GM12873 (cell line): ENCODE measurements at regions not wholly inside any gene's neighbourhood (a gene's known extent, or its start where the extent isn't known, plus 50 kb on each side); places are given as distances from the start of the nearest gene placed in this dataset.

ENCODE experiments used
- TF ChIP-seq, protein P1 (sequence below): IDR thresholded peaks from 2 replicates; pipeline ENCODE4 v1.5.1; 2012; ENCODE audit warnings: low read depth, mild to moderate bottlenecking, moderate library complexity, low read length, control low read depth; ENCODE audit not compliant: insufficient read depth; ENCODE audit errors: missing control alignments

DNA sequence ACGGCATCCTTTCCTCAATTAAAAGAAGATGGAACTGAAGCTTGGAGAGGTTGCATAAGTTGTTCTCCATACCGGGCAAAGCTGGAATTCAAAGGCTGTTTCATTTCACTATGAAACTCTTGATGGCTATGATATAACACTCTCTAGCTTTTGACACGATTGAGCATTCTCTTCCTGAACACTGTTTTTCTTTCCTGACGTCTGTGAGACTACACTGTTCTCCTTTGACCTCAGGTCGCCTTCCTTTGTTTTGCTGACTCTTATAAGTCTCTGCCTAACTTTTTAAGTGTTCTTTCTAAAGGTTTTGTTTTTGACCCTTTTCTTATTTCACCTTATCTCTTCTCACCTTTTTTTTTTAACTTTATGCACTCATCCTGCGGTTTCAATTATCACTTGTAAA, 261.8 kb upstream of the LINC00305 start:
- TF ChIP-seq, protein P1, sequence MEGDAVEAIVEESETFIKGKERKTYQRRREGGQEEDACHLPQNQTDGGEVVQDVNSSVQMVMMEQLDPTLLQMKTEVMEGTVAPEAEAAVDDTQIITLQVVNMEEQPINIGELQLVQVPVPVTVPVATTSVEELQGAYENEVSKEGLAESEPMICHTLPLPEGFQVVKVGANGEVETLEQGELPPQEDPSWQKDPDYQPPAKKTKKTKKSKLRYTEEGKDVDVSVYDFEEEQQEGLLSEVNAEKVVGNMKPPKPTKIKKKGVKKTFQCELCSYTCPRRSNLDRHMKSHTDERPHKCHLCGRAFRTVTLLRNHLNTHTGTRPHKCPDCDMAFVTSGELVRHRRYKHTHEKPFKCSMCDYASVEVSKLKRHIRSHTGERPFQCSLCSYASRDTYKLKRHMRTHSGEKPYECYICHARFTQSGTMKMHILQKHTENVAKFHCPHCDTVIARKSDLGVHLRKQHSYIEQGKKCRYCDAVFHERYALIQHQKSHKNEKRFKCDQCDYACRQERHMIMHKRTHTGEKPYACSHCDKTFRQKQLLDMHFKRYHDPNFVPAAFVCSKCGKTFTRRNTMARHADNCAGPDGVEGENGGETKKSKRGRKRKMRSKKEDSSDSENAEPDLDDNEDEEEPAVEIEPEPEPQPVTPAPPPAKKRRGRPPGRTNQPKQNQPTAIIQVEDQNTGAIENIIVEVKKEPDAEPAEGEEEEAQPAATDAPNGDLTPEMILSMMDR: no peak

DNA sequence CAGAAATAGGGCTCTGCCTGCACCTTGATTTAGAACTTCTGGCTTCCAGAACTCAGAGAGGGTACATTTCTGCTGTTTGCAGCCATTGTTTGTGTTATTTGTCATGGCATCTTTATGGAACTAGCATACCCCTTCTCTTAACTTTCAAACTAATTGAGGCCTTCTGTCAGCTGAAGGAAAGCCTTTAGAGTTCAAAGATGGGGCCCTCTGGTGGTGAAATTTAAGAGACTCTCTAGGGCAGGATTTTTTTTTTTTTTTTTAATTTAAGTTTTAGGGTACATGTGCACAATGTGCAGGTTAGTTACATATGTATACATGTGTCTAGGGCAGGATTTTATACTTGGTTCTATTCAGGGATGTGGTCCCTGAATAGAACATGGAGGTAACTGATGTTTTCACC, 260.6 kb upstream of the LINC00305 start:
- TF ChIP-seq, protein P1: peak; percentile 39

DNA sequence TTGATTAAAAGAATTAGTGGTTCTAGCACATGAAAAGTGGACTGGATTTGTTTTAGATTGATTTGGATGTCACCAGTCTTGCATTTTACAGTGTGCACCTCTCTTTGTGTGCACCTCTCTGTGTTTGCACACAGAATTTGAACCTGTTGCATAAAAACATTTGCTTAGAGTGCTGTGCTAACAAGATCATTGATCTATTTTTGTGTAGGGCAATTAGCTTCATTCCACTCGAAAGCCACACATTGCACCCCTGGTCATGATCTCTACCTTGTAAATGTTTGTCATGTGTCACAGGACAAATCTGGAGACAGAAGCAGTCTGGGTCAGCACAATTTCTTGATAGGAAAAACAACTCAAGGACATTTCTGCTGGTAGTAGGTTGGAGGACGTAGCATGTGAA, 258.7 kb upstream of the LINC00305 start:
- TF ChIP-seq, protein P1: no peak

DNA sequence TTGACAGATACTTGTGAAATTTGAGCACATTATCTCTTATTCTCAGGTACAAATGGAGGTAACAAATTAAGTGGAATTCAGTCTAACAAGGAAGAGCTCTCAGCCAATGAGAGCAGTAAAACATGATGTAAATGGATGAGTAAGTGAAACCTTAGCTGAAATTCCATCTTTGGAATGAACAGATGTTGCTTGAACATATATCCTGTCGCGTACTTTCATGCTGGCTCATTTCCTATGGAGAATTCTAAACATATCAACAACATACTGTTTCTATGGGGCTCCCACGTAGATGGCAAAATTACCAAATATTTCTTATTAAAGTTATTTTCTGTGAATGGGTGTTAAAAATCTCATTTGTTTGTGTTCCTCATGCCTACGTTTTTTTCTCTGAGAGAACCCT, 256.3 kb upstream of the LINC00305 start:
- TF ChIP-seq, protein P1: no peak

DNA sequence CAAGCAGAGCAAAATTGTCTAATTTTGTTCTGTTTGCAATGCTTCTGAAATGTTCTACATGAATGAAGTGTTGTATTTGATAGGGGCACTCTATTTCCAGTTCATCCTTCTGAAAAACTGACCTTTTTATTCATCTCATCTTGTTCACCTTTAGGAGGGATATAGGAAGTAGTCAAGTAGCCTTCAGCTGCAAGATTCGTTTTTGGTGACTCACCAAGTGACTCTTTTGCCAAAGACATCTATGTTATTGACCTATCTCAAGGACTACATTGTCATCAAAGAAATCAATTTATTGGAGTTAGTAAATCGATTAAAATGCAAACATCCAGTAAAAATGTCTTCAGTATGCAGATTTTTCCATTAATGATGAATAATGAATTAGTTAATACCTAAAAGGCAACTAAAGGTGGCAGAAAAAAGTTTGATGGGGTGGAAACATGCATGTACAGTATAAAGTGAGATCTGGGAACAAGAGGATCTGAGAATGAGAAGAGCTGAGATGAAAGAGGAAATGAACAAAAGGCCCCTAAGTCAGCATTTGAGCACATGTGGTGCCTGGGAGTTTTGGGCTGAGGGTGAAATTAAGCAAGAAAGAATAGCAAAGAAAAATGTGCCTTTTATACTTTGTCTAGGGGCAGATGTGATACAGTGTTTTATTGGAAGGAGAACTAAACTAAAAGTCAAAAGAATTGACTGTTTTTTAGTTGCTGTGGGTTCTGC, 255.1 kb upstream of the LINC00305 start:
- TF ChIP-seq, protein P1: no peak

DNA sequence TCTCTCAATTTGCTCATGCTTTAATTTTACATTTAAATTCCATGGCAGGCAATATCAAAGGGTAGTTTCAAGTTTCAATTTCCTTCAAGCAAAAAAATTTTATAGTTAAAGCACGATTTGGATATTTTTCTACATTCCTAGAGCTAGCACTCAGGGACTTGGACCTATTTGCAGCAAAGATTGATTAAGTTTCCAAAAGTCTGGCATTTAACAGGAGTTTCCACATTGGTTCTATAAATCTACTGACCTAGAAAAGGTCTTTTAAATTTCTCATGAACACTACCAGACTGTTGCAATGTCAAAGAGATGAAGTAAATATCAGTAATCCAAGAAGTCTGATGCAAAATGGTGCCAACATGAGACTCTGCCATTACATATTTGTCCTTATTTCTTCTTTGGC, 253.7 kb upstream of the LINC00305 start:
- TF ChIP-seq, protein P1: no peak

DNA sequence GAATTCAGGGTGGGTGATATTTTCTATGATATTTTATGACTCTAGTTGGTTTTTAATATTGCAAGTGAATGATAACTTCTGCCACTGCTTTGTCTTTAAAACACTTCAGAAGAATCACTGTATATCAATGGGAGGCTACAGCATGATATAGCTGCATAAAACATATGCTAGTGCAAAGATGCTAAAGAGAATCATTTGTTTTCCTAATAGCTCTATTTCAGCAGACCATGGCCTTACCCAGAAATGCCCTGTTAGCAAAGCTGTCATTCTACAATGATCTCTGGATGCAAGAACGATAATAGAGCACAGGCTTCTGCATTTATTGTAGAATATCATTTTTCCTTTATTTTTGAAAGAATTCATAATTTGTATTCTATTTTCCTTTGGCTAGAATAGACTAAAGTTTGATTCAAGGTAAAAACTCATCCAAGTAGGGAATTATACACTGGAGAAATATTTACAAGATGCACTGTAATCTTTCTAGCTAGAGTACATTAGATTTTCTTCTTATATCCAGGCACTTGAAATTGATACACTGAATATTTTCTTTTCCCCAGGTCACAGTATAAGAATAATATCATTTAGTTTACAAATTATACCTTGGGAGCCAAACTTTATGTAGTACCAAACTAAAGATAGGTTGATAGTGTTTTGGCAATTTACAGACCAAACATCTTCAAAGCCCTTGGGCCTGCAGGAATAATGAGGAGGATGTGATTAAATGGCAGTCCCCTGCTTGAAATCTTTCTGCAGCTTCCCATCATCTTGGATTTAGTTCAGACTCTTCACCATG, 252.6 kb upstream of the LINC00305 start:
- TF ChIP-seq, protein P1: no peak
